OCI-LY7 (cell line): ENCODE measurements at regions not wholly inside any gene's neighbourhood (a gene's known extent, or its start where the extent isn't known, plus 50 kb on each side); places are given as distances from the start of the nearest gene placed in this dataset.

Experiments
- EZH2phosphoT487 ChIP-seq: fragments of 200-600 bp; sonication (generic); IDR thresholded peaks from 2 replicates; pipeline ENCODE4 v1.6.1; 2018; ENCODE audit warnings: low read depth, borderline replicate concordance, mild to moderate bottlenecking, mixed run types, antibody characterized with exemption, low read length, moderate library complexity, mixed read lengths
- TF ChIP-seq, protein P1 (sequence below): fragments of 200-600 bp; sonication (generic); conservative IDR thresholded peaks from 2 replicates; pipeline ENCODE4 v1.5.1; 2014; ENCODE audit warnings: mild to moderate bottlenecking, antibody characterized with exemption, low read length, moderate library complexity, mixed read lengths

DNA sequence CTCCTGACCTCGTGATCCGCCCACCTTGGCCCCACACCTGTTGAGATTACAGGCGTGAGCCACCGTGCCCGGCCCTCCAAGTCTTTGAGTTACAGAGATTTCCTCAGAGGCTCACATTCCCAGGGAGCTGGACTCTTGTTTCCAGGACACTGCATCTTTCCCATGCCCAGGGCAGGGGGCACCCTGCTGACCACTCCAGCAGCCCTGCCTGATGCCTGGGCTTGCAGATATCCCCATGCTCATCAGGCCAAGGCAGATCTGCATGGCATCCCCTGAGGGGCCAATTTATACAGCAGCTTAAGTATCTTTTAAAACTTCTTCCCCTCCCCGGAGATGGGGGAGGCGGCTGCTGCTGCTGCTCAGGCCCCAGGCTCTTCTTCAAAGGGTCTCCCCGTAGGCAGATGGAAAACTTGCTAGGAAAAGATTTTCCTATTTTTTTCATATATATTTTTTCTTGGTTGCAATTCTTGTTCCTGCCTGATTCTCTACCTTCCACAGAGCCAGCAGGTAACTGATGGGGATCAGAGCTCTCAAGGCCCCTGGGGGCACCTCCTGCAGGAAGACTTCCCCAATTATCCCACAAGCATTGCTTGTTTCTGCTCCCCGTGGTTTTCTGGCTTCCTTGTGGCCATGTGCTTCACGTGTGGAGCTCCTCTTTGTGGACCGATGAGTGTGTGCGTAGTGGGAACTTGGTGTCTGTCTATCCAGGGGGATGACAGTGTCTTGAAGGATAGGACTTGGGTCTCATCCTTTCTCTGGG is 102.2 kb upstream of the SDK2 start:
- TF ChIP-seq, protein P1, sequence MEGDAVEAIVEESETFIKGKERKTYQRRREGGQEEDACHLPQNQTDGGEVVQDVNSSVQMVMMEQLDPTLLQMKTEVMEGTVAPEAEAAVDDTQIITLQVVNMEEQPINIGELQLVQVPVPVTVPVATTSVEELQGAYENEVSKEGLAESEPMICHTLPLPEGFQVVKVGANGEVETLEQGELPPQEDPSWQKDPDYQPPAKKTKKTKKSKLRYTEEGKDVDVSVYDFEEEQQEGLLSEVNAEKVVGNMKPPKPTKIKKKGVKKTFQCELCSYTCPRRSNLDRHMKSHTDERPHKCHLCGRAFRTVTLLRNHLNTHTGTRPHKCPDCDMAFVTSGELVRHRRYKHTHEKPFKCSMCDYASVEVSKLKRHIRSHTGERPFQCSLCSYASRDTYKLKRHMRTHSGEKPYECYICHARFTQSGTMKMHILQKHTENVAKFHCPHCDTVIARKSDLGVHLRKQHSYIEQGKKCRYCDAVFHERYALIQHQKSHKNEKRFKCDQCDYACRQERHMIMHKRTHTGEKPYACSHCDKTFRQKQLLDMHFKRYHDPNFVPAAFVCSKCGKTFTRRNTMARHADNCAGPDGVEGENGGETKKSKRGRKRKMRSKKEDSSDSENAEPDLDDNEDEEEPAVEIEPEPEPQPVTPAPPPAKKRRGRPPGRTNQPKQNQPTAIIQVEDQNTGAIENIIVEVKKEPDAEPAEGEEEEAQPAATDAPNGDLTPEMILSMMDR = no peak
- no peak for TF ChIP-seq EZH2phosphoT487
